Umbilical cord (tissue), 1 donor: ENCODE measurements at regions not wholly inside any gene's neighbourhood (a gene's known extent, or its start where the extent isn't known, plus 50 kb on each side); places are given as distances from the start of the nearest gene placed in this dataset.
A peak's percentile ranks its signal among the peaks of the same experiment; 100 is the strongest.
"Not testable (repeated sequence)": the region's sequence is repeated elsewhere in the genome, so short reads cannot be mapped to it uniquely, and the experiment has no call there.

Experiments
- DNase-seq: peaks from one replicate; pipeline ENCODE4 v3.0.0-alpha.2; 2015; ENCODE audit warnings: low spot score

- DNase-seq, result no peak
Observed at GRCh38 chr12:74254784-74255183, 282.9 kb upstream of the ATXN7L3B start.

GRCh38 chr12:74259199-74259598 is 278.4 kb upstream of the ATXN7L3B start:
- no peak for DNase-seq

GRCh38 chr12:74264692-74265091 is 272.9 kb upstream of the ATXN7L3B start:
- no peak for DNase-seq

- DNase-seq, result not testable (repeated sequence)
Observed at GRCh38 chr12:74269355-74269754, 268.3 kb upstream of the ATXN7L3B start.

GRCh38 chr12:74280156-74280655 is 257.4 kb upstream of the ATXN7L3B start:
- DNase-seq, result no peak

GRCh38 chr12:74281401-74282180 is 256.0 kb upstream of the ATXN7L3B start:
- DNase-seq, result not testable (repeated sequence)

GRCh38 chr12:74283646-74284045 is 254.0 kb upstream of the ATXN7L3B start:
- DNase-seq, result no peak

GRCh38 chr12:74285773-74286172 is 251.9 kb upstream of the ATXN7L3B start:
- DNase-seq, result no peak

GRCh38 chr12:74286254-74286653 is 251.4 kb upstream of the ATXN7L3B start:
- DNase-seq, result no peak

- DNase-seq, result no peak
Observed at GRCh38 chr12:74292351-74293194, 245.1 kb upstream of the ATXN7L3B start.

GRCh38 chr12:74293689-74294131 is 243.9 kb upstream of the ATXN7L3B start:
- DNase-seq, result no peak

GRCh38 chr12:74317078-74317601 is 220.5 kb upstream of the ATXN7L3B start:
- peak; percentile 34 for DNase-seq

- no peak for DNase-seq
Observed at GRCh38 chr12:74317741-74318140, 219.9 kb upstream of the ATXN7L3B start.

- DNase-seq, result no peak
Observed at GRCh38 chr12:74319886-74320285, 217.7 kb upstream of the ATXN7L3B start.

- no peak for DNase-seq
Observed at GRCh38 chr12:74321381-74321780, 216.3 kb upstream of the ATXN7L3B start.

GRCh38 chr12:74322792-74323191 is 214.8 kb upstream of the ATXN7L3B start:
- no peak for DNase-seq

GRCh38 chr12:74328623-74329022 is 209.0 kb upstream of the ATXN7L3B start:
- DNase-seq, result no peak

- no peak for DNase-seq
Observed at GRCh38 chr12:74334780-74335179, 202.9 kb upstream of the ATXN7L3B start.

GRCh38 chr12:74337951-74338350 is 199.7 kb upstream of the ATXN7L3B start:
- DNase-seq, result no peak

GRCh38 chr12:74339211-74339610 is 198.4 kb upstream of the ATXN7L3B start:
- no peak for DNase-seq

GRCh38 chr12:74349925-74350324 is 187.7 kb upstream of the ATXN7L3B start:
- no peak for DNase-seq
